Ascending aorta (tissue), 2 donors: ENCODE measurements at regions not wholly inside any gene's neighbourhood (a gene's known extent, or its start where the extent isn't known, plus 50 kb on each side); places are given as distances from the start of the nearest gene placed in this dataset.

Source experiments
- DNase-seq, 2 donors: peaks; one replicate each; pipeline ENCODE4 v3.0.0-alpha.2; 2019; ENCODE audit warnings: low spot score in 2 of 2
- H3K27ac ChIP-seq, 2 donors: fragments of 200-600 bp; sonication (generic); one replicate each; pipeline ENCODE4 v1.5.1; 2016 to 2017; ENCODE audit warnings: mild to moderate bottlenecking in 1 of 2
- H3K27me3 ChIP-seq: fragments of 200-600 bp; sonication (generic); one replicate; pipeline ENCODE4 v1.5.1; 2017
- H3K36me3 ChIP-seq, 2 donors: fragments of 200-600 bp; sonication (generic); one replicate each; pipeline ENCODE4 v1.5.1; 2016
- H3K4me1 ChIP-seq, 2 donors: fragments of 200-600 bp; sonication (generic); one replicate each; pipeline ENCODE4 v1.5.1; 2016 to 2017; ENCODE audit warnings: mild to moderate bottlenecking in 1 of 2
- H3K4me3 ChIP-seq, 2 donors: fragments of 200-600 bp; sonication (generic); one replicate each; pipeline ENCODE4 v1.5.1; 2016 to 2017; ENCODE audit warnings: mild to moderate bottlenecking in 1 of 2
- H3K9me3 ChIP-seq, 2 donors: fragments of 200-600 bp; sonication (generic); one replicate each; pipeline ENCODE4 v1.5.1; 2016
- intact Hi-C: fragments of 100-400 bp; cut with DNase I; formaldehyde crosslinking; loops from one replicate; pipeline ENCODE4 v1.15.1; 2023
- TF ChIP-seq, protein P1 (sequence below), 3 experiments: fragments of 200-600 bp in 2 of 3; fragments of 450-650 bp in 1 of 3; sonication (generic) in 2 of 3; IDR thresholded peaks; one replicate each; pipeline ENCODE4 v1.5.1; 2016 to 2019; ENCODE audit warnings: antibody characterized with exemption in 3 of 3, mild to moderate bottlenecking in 1 of 3, moderate library complexity in 1 of 3

DNA sequence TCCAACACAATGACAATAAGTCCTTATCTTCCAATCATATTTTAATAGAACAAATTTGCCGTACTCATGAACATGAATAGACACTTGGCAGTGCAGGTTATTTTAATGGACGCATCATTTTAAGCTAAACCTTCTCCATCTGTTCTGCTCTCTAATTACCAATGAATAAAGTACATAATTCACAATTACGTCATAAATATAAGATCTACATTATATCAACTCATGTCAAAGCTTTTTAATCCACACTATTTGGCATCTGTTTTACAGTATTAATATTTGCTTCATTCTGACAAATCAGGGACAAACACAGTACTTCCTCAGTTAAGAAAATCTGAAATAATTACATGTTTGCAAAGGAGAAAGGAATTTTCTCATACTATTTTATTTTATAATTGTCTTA, 344.1 kb upstream of the DMAC1 start:
- no peak overlapping the region for H3K4me3 ChIP-seq
- H3K27me3 ChIP-seq = no peaks in the 10 kb centered on the region
- H3K4me1 ChIP-seq = no peaks in the 10 kb centered on the region
- no peak for DNase-seq
- no peaks in the 10 kb centered on the region for H3K36me3 ChIP-seq
- H3K27ac ChIP-seq = no peak overlapping the region
- no peaks in the 10 kb centered on the region for H3K9me3 ChIP-seq
- intact Hi-C loops = no loop called here
- TF ChIP-seq, protein P1, sequence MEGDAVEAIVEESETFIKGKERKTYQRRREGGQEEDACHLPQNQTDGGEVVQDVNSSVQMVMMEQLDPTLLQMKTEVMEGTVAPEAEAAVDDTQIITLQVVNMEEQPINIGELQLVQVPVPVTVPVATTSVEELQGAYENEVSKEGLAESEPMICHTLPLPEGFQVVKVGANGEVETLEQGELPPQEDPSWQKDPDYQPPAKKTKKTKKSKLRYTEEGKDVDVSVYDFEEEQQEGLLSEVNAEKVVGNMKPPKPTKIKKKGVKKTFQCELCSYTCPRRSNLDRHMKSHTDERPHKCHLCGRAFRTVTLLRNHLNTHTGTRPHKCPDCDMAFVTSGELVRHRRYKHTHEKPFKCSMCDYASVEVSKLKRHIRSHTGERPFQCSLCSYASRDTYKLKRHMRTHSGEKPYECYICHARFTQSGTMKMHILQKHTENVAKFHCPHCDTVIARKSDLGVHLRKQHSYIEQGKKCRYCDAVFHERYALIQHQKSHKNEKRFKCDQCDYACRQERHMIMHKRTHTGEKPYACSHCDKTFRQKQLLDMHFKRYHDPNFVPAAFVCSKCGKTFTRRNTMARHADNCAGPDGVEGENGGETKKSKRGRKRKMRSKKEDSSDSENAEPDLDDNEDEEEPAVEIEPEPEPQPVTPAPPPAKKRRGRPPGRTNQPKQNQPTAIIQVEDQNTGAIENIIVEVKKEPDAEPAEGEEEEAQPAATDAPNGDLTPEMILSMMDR (IDR thresholded peaks at IDR 0.05) = no peak

DNA sequence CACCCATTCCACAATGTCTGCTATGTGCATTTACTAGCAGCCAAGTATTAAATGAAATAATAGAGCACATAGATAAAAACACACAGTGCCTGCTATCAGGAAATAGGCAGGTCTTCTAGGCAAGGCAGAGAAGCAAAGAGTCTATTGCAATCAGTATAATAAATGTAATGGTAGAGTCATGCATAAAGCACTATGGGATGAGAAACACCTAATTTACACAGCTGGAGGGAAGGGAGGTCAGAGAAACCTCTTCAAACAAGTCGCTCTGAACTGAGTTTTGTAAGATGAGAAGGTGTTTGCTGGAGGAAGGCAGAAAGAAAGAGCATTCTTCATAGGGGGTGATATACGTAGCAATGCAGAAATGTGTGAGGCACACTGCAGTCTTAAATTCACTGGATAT, 341.0 kb upstream of the DMAC1 start:
- no peak for DNase-seq
- no peak overlapping the region for H3K4me3 ChIP-seq
- intact Hi-C loops = no loop called here
- no peaks in the 10 kb centered on the region for H3K9me3 ChIP-seq
- H3K4me1 ChIP-seq = no peaks in the 10 kb centered on the region
- no peak overlapping the region for H3K27ac ChIP-seq
- no peaks in the 10 kb centered on the region for H3K36me3 ChIP-seq
- TF ChIP-seq, protein P1 (IDR thresholded peaks at IDR 0.05) = no peak
- H3K27me3 ChIP-seq = no peaks in the 10 kb centered on the region

DNA sequence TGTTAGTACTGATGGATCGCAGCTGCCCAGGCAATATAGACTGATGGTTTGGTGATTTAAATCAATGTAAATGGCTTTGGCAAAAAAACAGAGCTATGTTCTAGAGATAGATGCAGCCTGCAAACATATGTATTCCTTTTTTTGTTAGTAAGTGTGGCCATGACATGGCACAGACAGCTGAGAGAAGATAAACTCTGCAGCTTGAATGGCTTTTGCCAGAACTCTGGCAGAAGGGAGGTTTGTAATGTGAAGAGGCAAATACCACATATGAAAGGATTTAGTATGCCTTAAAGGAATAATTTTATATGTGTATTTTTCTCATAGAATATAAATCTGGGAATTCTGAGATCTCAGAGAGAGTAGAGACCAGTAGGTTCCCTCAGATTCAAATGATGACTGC, 340.2 kb upstream of the DMAC1 start:
- no peak for DNase-seq
- H3K4me3 ChIP-seq = no peak overlapping the region
- TF ChIP-seq, protein P1 (IDR thresholded peaks at IDR 0.05) = no peak
- no peaks in the 10 kb centered on the region for H3K4me1 ChIP-seq
- no peak overlapping the region for H3K27ac ChIP-seq
- intact Hi-C loops = no loop called here
- no peaks in the 10 kb centered on the region for H3K27me3 ChIP-seq
- H3K36me3 ChIP-seq = no peaks in the 10 kb centered on the region
- no peaks in the 10 kb centered on the region for H3K9me3 ChIP-seq

DNA sequence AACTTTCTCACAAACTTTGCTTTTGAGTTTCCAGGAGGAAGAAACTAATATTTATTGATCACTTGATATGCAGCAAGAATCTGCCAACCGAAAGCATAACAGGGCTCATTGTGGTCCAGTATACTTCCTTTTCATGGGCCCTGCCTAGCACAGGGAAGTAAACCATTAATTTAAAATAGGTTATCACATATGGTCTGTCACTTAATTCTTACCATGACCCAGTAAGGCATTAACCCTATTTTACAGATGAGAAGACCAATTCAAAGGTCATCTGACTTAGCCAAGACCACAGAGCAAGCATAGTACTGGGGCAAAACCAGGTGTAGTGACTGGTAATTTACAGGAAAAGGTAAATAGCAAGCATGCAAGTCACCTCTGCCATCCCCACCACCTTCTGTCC, 336.9 kb upstream of the DMAC1 start:
- no peak for DNase-seq
- H3K9me3 ChIP-seq = no peaks in the 10 kb centered on the region
- H3K27ac ChIP-seq = no peak overlapping the region
- intact Hi-C loops = no loop called here
- no peaks in the 10 kb centered on the region for H3K36me3 ChIP-seq
- H3K27me3 ChIP-seq = no peaks in the 10 kb centered on the region
- no peaks in the 10 kb centered on the region for H3K4me1 ChIP-seq
- no peak overlapping the region for H3K4me3 ChIP-seq
- TF ChIP-seq, protein P1 (IDR thresholded peaks at IDR 0.05) = no peak

DNA sequence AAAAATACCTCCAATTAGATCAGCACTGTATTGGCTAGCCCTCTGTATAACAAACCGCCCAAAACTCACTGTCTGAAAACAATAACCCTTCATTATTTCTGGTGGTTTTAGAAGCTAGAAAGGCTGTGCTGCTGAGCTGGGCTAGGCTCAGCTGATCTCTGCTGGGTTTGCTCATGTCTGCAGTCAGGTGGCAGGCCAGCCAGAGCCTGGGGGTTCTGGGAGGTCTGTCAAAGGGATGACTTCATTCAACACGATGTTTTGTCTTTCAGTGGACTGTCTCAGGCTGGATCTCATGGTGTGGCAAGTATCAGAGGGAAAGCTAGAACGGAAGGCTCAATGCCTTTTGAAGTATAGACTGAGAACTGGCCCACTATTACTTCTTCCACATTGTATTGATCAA, 335.1 kb upstream of the DMAC1 start:
- TF ChIP-seq, protein P1 (IDR thresholded peaks at IDR 0.05) = no peak
- Histone ChIP-seq H3K27ac (no peak overlapping the region), H3K4me3 (no peak overlapping the region), H3K36me3 (no peaks in the 10 kb centered on the region), H3K27me3 (no peaks in the 10 kb centered on the region), H3K9me3 (no peaks in the 10 kb centered on the region), H3K4me1 (no peaks in the 10 kb centered on the region)
- intact Hi-C loops = no loop called here
- no peak for DNase-seq

DNA sequence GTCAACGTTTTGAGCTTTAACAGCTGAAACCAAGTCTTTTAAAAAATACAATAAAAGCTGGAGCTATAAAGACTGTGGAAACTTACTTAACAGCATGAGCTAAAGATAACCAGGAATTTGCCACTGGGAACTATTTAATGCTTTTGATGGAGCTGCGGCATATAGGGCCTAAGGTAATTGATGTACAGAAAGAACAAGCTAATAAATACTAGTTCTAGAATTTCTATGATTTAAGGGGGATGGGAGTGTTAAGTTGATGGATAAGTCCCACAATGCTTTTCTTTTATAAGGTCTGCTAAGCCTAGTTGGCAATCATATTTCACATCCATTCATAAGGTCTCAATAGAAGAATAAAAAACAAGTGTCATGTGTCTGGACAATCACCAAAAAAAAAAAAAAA, 334.0 kb upstream of the DMAC1 start:
- H3K4me1 ChIP-seq = no peaks in the 10 kb centered on the region
- TF ChIP-seq, protein P1 (IDR thresholded peaks at IDR 0.05) = no peak
- H3K36me3 ChIP-seq = no peaks in the 10 kb centered on the region
- H3K27me3 ChIP-seq = no peaks in the 10 kb centered on the region
- intact Hi-C loops = no loop called here
- no peak overlapping the region for H3K4me3 ChIP-seq
- H3K27ac ChIP-seq = no peak overlapping the region
- DNase-seq = no peak
- H3K9me3 ChIP-seq = no peaks in the 10 kb centered on the region
